AG10803 (cell line): ENCODE measurements at regions not wholly inside any gene's neighbourhood (a gene's known extent, or its start where the extent isn't known, plus 50 kb on each side); places are given as distances from the start of the nearest gene placed in this dataset.

Experiments
- DNase-seq: peaks from one replicate; pipeline ENCODE4 v3.0.0; 2010; ENCODE audit warnings: low read depth
- H3K4me3 ChIP-seq: 2 replicates; pipeline ENCODE4 v1.5.1; 2011; ENCODE audit warnings: mild to moderate bottlenecking, low read length, control low read depth
- TF ChIP-seq, protein P1 (sequence below): conservative IDR thresholded peaks from 2 replicates; pipeline ENCODE4 v1.5.1; 2011; ENCODE audit warnings: mild to moderate bottlenecking, low read length, control low read depth, inconsistent platforms

GRCh38 chr1:229119161-229119560, 151.8 kb upstream of the RAB4A start:
- no peak for DNase-seq
- TF ChIP-seq, protein P1, sequence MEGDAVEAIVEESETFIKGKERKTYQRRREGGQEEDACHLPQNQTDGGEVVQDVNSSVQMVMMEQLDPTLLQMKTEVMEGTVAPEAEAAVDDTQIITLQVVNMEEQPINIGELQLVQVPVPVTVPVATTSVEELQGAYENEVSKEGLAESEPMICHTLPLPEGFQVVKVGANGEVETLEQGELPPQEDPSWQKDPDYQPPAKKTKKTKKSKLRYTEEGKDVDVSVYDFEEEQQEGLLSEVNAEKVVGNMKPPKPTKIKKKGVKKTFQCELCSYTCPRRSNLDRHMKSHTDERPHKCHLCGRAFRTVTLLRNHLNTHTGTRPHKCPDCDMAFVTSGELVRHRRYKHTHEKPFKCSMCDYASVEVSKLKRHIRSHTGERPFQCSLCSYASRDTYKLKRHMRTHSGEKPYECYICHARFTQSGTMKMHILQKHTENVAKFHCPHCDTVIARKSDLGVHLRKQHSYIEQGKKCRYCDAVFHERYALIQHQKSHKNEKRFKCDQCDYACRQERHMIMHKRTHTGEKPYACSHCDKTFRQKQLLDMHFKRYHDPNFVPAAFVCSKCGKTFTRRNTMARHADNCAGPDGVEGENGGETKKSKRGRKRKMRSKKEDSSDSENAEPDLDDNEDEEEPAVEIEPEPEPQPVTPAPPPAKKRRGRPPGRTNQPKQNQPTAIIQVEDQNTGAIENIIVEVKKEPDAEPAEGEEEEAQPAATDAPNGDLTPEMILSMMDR = no peak
- H3K4me3 ChIP-seq = no peak overlapping the region

DNA sequence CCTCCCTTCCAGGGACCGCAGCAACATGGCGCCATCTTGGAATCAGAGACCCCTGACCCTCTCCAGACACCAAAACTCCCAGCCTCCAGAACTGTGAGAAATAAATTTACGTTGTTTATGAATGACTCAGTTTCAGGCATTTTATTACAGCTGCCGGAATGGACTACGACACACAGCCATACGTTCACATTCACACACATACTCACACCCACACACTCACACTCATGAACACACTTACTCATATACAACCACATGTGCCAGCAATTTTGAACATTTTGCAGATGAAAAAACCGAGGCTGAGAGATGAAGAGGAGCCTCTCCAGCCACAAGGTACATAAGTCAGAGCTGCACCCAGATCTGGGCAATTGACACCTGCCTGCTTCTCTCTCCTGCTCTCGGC, 151.0 kb upstream of the RAB4A start:
- no peak overlapping the region for H3K4me3 ChIP-seq
- TF ChIP-seq, protein P1 = no peak
- DNase-seq = no peak

DNA sequence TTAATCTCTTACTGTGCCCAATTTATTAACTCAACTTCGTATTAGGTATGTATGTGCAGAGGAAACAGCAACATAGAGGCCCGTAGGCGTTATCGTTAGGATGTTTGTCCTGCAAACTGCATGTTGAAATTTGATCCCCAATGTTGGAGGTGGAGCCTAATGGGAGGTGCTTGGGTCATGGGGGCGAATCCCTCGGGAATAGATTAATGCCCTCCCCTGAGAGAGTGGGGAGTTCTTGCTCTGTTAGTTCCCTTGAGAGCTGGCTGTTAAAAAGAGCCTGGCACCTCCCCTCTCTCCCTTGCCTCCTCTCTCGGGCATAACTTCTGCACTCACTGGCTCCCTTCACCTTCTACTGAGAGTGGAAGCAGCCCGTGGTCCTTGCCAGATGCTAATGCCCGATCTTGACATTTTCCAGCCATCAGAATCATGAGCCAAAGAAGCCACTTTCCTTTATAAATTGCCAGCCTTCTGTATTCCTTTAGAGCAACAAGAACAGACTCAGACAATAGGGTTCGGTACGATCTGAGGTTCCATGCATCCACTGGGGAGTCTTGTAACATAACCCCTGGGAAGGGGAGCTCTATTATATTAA, 149.0 kb upstream of the RAB4A start:
- H3K4me3 ChIP-seq = no peak overlapping the region
- TF ChIP-seq, protein P1 = no peak
- DNase-seq = no peak

DNA sequence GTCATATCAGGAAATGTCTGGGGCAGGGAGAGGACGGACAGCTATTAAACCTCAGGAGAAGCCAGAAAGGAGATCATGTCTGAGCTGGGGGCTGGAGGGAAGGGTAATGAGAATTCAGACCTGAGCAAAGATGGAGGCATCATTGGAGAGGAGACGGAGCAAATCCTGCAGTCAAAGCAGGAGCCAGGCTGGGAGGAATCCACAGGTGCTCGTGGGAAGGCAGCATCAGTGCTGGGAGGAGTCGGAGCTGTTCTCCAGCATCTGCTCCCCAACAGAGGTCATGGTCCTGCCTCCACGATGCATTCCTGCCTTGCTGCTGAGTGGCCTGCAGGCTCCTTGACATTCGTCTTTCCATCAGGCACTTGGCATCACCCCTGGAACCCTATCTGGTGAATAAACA, 148.3 kb upstream of the RAB4A start:
- DNase-seq = no peak
- TF ChIP-seq, protein P1 = no peak
- no peak overlapping the region for H3K4me3 ChIP-seq

DNA sequence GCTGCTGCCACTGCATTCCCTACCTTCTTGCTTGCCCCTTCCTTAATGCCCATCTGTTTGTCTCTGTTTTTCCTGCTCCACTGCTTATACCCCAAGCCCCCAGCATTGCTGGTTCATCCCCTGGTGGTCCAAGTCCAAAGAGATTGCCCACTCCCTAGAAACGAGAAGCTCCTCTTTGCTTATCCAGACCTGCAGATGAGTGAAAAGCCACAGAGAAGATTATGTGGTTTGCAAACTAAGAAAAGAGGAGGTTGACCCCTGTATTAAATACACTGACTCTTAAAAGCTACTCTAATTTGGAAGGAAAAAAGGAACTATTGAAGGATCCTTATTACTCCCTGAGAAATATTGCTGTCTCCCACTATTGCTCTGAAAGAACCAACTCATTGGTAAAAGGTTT, 146.8 kb upstream of the RAB4A start:
- no peak for DNase-seq
- no peak overlapping the region for H3K4me3 ChIP-seq
- TF ChIP-seq, protein P1 = no peak

- TF ChIP-seq, protein P1 = no peak
- no peak overlapping the region for H3K4me3 ChIP-seq
- DNase-seq = no peak
These were observed 146.3 kb upstream of the RAB4A start for GRCh38 chr1:229124520-229125124.

DNA sequence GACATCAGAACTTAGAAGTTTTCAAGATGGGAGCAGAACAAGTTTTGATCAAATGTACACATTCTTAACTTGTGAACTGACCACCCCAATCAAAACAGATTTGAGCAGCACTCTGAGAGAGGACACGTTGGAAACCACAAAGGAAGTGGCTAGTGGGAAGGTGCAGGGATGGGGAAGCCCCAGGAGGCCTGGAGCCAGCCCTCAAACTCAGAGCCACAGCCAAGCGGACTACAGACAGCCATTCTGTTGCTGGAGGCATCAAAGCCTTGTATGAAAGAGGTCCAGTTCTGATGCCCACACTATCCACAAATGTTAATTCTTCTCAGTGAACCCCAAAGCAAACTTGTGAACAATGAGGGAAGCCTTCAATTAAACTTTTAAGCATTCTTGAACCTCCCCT, 143.6 kb upstream of the RAB4A start:
- peak; percentile 3 for DNase-seq
- no peak overlapping the region for H3K4me3 ChIP-seq
- TF ChIP-seq, protein P1 = no peak
